ENCODE measurements at regions not wholly inside any gene's neighbourhood (a gene's known extent, or its start where the extent isn't known, plus 50 kb on each side); places are given as distances from the start of the nearest gene placed in this dataset.
A peak's percentile ranks its signal among the peaks of the same experiment; 100 is the strongest.
"Not testable (repeated sequence)": the region's sequence is repeated elsewhere in the genome, so short reads cannot be mapped to it uniquely, and the experiment has no call there.

DNA sequence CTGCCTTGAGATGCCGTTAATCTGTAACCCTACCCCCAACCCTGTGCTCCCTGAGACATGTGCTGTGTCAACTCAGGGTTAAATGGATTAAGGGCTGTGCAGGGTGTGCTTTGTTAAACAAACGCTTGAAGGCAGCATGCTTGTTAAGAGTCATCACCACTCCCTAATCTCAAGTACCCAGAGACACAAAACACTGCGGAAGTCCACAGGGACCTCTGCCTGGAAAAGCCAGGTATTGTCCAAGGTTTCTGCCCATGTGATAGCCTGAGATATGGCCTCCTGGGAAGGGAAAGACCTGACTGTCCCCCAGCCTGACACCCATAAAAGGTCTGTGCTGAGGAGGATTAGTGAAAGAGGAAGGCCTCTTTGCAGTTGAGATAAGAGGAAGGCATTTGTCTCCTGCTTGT, 270.8 kb upstream of the FRG2C start:
- H3K36me3 ChIP-seq (replicated peaks in 1 of 2; ENCODE audit: control insufficient read depth in 2 of 2, insufficient read depth in 2 of 2, low read length in 2 of 2); H2BK120ac ChIP-seq (ENCODE audit: low read depth, low read length); H3K79me1 ChIP-seq (ENCODE audit: low read depth, low read length); H4K8ac ChIP-seq (ENCODE audit: low read depth, low read length); H2BK12ac ChIP-seq (ENCODE audit: low read length); H3K4me1 ChIP-seq (ENCODE audit: control insufficient read depth in 2 of 2, insufficient read depth in 1 of 2, low read depth in 1 of 2, low read length in 2 of 2); H2BK5ac ChIP-seq (ENCODE audit: low read length); DNase-seq (ENCODE audit: low spot score); H3K9me3 ChIP-seq (replicated peaks in 1 of 2; ENCODE audit: control insufficient read depth in 2 of 2, insufficient read depth in 1 of 2, low read depth in 1 of 2, low read length in 2 of 2); H3K23ac ChIP-seq (ENCODE audit: low read depth, low read length, poor library complexity); H2AFZ ChIP-seq (ENCODE audit: low read length); H3K4ac ChIP-seq (ENCODE audit: low read length); H3K14ac ChIP-seq (ENCODE audit: low read length); H3K4me2 ChIP-seq (ENCODE audit: insufficient read depth, low read length, poor library complexity, severe bottlenecking); H3K27ac ChIP-seq (replicated peaks; ENCODE audit: low read length); H4K91ac ChIP-seq (ENCODE audit: low read depth, low read length, poor library complexity); H3K9ac ChIP-seq (ENCODE audit: low read depth, low read length, poor library complexity); H3K27me3 ChIP-seq (ENCODE audit: control insufficient read depth in 3 of 3, insufficient read depth in 3 of 3, low read depth in 1 of 3, low read length in 3 of 3); H2AK5ac ChIP-seq (ENCODE audit: low read depth, low read length); H3K18ac ChIP-seq (ENCODE audit: low read length); H2BK15ac ChIP-seq (ENCODE audit: low read length); H3K4me3 ChIP-seq (ENCODE audit: low read length in 2 of 2): not testable (repeated sequence)
- no CpG with 5 or more reads among the region's 3 CpGs for WGBS, 2 donors (ENCODE audit: extremely low coverage in 2 of 2, insufficient read length in 2 of 2, insufficient replicate concordance in 1 of 2)

DNA sequence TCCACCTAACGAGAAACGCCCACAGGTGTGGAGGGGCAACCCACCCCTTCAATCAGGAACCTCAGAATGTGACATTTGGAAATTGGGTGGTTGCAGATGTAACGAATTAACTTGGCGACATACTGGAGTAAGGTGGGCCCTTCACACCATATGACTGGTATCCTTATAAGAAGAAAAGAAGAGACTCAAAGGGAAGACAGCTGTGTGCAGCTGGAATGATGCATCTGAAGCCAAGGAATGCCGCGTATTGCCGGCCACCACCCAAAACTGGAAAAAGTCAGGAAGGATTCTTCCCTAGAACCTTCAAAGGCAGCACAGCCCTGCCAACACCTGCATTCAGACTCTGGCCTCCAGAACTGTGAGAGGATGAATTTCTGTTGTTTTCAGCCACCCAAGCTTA, 270.0 kb upstream of the FRG2C start:
- H2BK5ac ChIP-seq (ENCODE audit: low read length); H3K23ac ChIP-seq (ENCODE audit: low read depth, low read length, poor library complexity); H3K4me3 ChIP-seq (ENCODE audit: low read length in 2 of 2); H2BK15ac ChIP-seq (ENCODE audit: low read length); H3K9me3 ChIP-seq (replicated peaks in 1 of 2; ENCODE audit: control insufficient read depth in 2 of 2, insufficient read depth in 1 of 2, low read depth in 1 of 2, low read length in 2 of 2); H3K14ac ChIP-seq (ENCODE audit: low read length); H2AFZ ChIP-seq (ENCODE audit: low read length); H3K4ac ChIP-seq (ENCODE audit: low read length); H2AK5ac ChIP-seq (ENCODE audit: low read depth, low read length); H4K91ac ChIP-seq (ENCODE audit: low read depth, low read length, poor library complexity); DNase-seq (ENCODE audit: low spot score); H3K79me1 ChIP-seq (ENCODE audit: low read depth, low read length); H4K8ac ChIP-seq (ENCODE audit: low read depth, low read length); H2BK12ac ChIP-seq (ENCODE audit: low read length); H3K4me2 ChIP-seq (ENCODE audit: insufficient read depth, low read length, poor library complexity, severe bottlenecking); H2BK120ac ChIP-seq (ENCODE audit: low read depth, low read length); H3K4me1 ChIP-seq (ENCODE audit: control insufficient read depth in 2 of 2, insufficient read depth in 1 of 2, low read depth in 1 of 2, low read length in 2 of 2); H3K27ac ChIP-seq (replicated peaks; ENCODE audit: low read length); H3K27me3 ChIP-seq (ENCODE audit: control insufficient read depth in 3 of 3, insufficient read depth in 3 of 3, low read depth in 1 of 3, low read length in 3 of 3); H3K18ac ChIP-seq (ENCODE audit: low read length); H3K36me3 ChIP-seq (replicated peaks in 1 of 2; ENCODE audit: control insufficient read depth in 2 of 2, insufficient read depth in 2 of 2, low read length in 2 of 2); H3K9ac ChIP-seq (ENCODE audit: low read depth, low read length, poor library complexity): not testable (repeated sequence)
- WGBS, 2 donors (ENCODE audit: extremely low coverage in 2 of 2, insufficient read length in 2 of 2, insufficient replicate concordance in 1 of 2) = no CpG with 5 or more reads among the region's 7 CpGs

DNA sequence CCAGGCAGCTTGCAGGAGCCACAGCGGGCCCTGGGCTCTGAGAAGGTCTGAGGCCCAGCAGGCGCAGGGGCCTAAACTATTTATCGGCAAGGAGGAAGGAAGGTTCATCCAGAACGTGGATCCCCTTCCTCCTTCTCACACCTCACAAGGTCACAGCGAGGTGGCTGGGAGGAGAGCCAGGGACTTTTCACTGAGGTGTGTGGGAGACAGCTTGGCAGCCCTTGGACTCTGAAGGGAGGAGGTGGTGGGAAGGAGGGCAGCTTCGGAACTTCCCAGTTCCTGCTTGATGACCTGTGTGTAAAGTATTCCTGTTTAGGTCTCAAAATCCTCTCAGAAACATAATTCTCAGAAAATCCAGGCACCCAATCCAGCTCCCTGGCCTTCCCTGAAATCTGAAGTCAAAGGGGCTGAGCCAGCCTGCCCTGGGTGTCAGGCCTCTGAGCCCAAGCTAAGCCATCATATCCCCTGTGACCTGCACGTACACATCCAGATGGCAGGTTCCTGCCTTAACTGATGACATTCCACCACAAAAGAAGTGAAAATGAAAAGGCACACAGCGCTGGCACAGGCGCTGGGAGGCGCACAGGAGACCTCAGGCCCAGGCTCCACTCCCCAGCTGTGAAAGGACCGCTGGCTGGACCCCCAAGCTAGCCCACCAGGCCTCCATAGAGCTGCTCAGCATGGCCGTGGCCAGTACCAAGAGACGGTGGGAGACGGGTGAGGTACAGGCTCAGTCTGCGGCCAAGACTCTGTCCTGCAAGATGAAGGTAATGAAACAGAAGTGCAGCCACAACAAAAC, 269.4 kb upstream of the FRG2C start:
- H3K4me2 ChIP-seq (ENCODE audit: insufficient read depth, low read length, poor library complexity, severe bottlenecking); H2BK5ac ChIP-seq (ENCODE audit: low read length); H4K8ac ChIP-seq (ENCODE audit: low read depth, low read length); H3K27me3 ChIP-seq (ENCODE audit: control insufficient read depth in 3 of 3, insufficient read depth in 3 of 3, low read depth in 1 of 3, low read length in 3 of 3); H3K14ac ChIP-seq (ENCODE audit: low read length); H3K4me1 ChIP-seq (ENCODE audit: control insufficient read depth in 2 of 2, insufficient read depth in 1 of 2, low read depth in 1 of 2, low read length in 2 of 2); H3K27ac ChIP-seq (replicated peaks; ENCODE audit: low read length); H3K9me3 ChIP-seq (replicated peaks in 1 of 2; ENCODE audit: control insufficient read depth in 2 of 2, insufficient read depth in 1 of 2, low read depth in 1 of 2, low read length in 2 of 2); H2BK120ac ChIP-seq (ENCODE audit: low read depth, low read length); H3K4me3 ChIP-seq (ENCODE audit: low read length in 2 of 2); DNase-seq (ENCODE audit: low spot score); H3K36me3 ChIP-seq (replicated peaks in 1 of 2; ENCODE audit: control insufficient read depth in 2 of 2, insufficient read depth in 2 of 2, low read length in 2 of 2); H2BK12ac ChIP-seq (ENCODE audit: low read length); H3K4ac ChIP-seq (ENCODE audit: low read length); H3K9ac ChIP-seq (ENCODE audit: low read depth, low read length, poor library complexity); H3K79me1 ChIP-seq (ENCODE audit: low read depth, low read length); H2BK15ac ChIP-seq (ENCODE audit: low read length); H2AFZ ChIP-seq (ENCODE audit: low read length); H2AK5ac ChIP-seq (ENCODE audit: low read depth, low read length); H4K91ac ChIP-seq (ENCODE audit: low read depth, low read length, poor library complexity); H3K23ac ChIP-seq (ENCODE audit: low read depth, low read length, poor library complexity): not testable (repeated sequence)
- peak overlapping the region; percentile 44 for H3K18ac ChIP-seq (ENCODE audit: low read length)
- WGBS, 2 donors (ENCODE audit: extremely low coverage in 2 of 2, insufficient read length in 2 of 2, insufficient replicate concordance in 1 of 2) = no CpG with 5 or more reads among the region's 15 CpGs

DNA sequence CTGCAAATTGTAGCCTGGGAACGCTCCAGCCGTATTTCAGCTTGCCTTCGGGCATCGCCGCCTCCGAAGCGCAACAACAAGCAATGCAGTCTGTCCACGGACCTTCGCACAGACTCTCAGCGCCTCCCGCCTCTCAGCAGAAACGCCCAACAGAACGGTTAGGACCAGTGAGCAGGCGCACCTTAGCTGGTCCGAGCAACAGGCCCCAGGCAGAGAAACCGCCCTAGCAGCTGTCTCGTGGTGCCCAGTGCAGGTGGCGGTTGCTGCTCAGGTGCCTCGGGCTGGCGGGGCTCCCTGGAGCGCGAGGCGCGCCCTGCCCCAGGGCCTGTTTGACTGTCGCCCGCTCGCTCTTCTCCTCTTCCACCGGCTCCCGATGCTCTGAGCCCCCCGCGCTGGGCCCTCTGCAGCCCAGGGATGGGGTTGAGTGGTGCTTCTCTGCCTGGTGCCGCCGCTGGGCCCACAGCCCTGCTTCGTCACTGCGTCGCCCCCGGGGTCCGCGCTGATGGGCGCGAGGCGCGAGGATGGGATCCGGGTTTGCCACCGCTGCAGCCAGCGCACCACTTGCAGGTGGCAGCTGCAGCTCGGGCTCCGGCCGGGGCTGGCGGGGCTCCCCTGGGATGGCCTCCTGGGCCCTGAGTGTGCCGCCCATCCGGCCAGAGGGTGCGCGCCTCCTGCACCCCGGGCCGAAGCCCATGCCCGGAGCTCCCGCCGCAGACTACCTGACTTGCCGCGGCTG, 268.4 kb upstream of the FRG2C start:
- WGBS, 2 donors (ENCODE audit: extremely low coverage in 2 of 2, insufficient read length in 2 of 2, insufficient replicate concordance in 1 of 2) = no CpG with 5 or more reads among the region's 61 CpGs
- no peak for DNase-seq (ENCODE audit: low spot score)
- H3K4me3 ChIP-seq (ENCODE audit: low read length in 2 of 2) = no peak overlapping the region

More for the DNA sequence above, 268.4 kb upstream of the FRG2C start:
- Histone ChIP-seq H2BK15ac (ENCODE audit: low read length) (no peak overlapping the region), H3K18ac (ENCODE audit: low read length) (no peak overlapping the region), H3K79me1 (ENCODE audit: low read depth, low read length) (no peaks in the 10 kb centered on the region), H3K36me3 (replicated peaks in 1 of 2; ENCODE audit: control insufficient read depth in 2 of 2, insufficient read depth in 2 of 2, low read length in 2 of 2) (no peaks in the 10 kb centered on the region), H3K27ac (replicated peaks; ENCODE audit: low read length) (no peak overlapping the region), H2BK120ac (ENCODE audit: low read depth, low read length) (no peak overlapping the region), H3K27me3 (ENCODE audit: control insufficient read depth in 3 of 3, insufficient read depth in 3 of 3, low read depth in 1 of 3, low read length in 3 of 3) (no peaks in the 10 kb centered on the region), H4K91ac (ENCODE audit: low read depth, low read length, poor library complexity) (no peak overlapping the region), H2BK5ac (ENCODE audit: low read length) (no peak overlapping the region), H2AK5ac (ENCODE audit: low read depth, low read length) (peak overlapping the region; percentile 46), H3K9me3 (replicated peaks in 1 of 2; ENCODE audit: control insufficient read depth in 2 of 2, insufficient read depth in 1 of 2, low read depth in 1 of 2, low read length in 2 of 2) (no peaks in the 10 kb centered on the region), H2AFZ (ENCODE audit: low read length) (no peak overlapping the region), H2BK12ac (ENCODE audit: low read length) (no peak overlapping the region), H3K4me1 (ENCODE audit: control insufficient read depth in 2 of 2, insufficient read depth in 1 of 2, low read depth in 1 of 2, low read length in 2 of 2) (peaks cover 0 to 5% of the 10 kb centered on the region in 2 donors), H4K8ac (ENCODE audit: low read depth, low read length) (no peak overlapping the region), H3K23ac (ENCODE audit: low read depth, low read length, poor library complexity) (no peak overlapping the region), H3K4me2 (ENCODE audit: insufficient read depth, low read length, poor library complexity, severe bottlenecking) (no peak overlapping the region), H3K4ac (ENCODE audit: low read length) (no peak overlapping the region), H3K9ac (ENCODE audit: low read depth, low read length, poor library complexity) (no peak overlapping the region), H3K14ac (ENCODE audit: low read length) (no peak overlapping the region)

All from neuronal stem cell (in vitro differentiated cells).